Stimulated activated CD8-positive, alpha-beta memory T cell treated with anti-CD3 and anti-CD28 coated beads, Interleukin-15, amount 100 ng/mL, for 24 hours (primary cell): ENCODE measurements at regions not wholly inside any gene's neighbourhood (a gene's known extent, or its start where the extent isn't known, plus 50 kb on each side); places are given as distances from the start of the nearest gene placed in this dataset.
"Not testable (repeated sequence)": the region's sequence is repeated elsewhere in the genome, so short reads cannot be mapped to it uniquely, and the experiment has no call there.

Experiments used
- DNase-seq: peaks from one replicate; pipeline ENCODE4 v3.0.0-alpha.2; 2020; ENCODE audit warnings: low read depth

DNA sequence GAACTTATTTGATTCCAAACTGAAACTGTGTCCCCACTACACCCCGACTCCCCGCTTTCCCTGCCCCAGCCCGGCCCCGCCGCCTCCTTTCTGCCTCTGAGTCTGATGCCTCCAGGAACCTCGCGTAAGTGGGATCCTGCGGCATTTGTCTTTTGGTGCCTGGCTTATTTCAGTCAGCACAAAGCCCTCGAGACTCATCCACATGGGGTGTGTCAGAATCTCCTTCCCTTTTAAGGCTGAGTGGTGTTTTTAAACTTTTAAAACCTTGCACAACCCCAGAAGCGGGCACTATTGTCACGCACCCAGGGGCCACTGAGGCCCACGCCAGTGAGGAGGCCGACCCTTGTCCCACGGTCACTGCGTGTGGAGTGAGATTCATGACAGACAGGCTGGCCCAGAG lies 206.9 kb downstream of the NPIPB11 start:
- DNase-seq = not testable (repeated sequence)

DNA sequence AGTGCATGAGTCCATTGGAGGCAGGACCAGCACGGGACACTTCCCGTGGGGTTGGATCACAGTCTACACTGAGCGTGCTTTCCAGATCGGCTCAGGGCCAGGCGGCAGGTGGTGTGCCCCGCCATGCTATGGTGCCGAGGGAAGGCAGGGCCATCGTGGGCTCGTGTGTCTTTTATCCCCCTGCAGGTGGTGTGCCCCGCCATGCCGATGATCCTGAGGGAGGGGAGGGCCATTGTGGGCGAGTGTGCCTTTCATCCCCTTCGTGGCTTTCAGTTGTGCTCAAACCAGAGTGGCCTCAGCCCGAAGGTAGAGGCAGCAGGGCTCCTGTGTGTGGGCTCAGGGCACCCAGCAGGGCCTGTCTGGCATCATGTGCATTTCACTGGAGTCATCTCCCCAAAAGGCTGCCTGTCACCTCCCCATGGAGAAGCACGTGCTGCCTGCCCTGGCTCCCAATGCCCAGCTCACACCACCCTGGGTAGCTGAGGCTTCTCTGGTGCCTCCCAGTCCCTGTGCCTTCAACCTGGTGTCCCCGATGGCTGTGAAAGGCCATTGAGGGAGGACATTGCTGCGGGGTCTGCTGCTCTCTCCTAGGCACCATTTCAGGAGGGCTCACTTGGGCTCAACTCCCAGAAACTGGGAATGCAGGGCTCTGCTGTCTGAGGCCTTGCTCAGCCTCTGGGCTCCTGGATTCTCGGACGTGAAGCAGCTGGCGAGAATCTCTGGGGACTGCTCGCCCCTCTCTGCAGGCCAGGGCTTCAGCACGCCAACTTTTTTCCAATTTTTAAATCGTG lies 207.6 kb downstream of the NPIPB11 start:
- DNase-seq = no peak

DNA sequence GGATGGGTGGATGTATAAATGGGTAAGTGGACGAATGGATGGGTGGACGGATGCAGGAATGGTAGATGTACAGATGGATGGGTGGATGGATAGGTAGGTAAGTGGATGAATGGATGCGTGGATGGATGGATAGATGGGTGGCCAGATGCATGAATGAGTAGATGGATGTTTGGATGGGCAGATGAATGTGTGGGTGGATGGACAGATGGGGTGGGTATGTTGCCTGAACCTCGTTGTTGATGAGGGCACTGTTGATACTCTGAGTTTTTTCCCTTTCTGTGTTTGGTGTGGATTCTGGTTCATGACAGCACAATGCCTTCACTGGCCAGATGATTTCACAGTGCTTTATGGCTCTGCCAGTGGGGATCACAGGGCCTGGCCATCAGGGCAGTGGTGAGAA lies 208.3 kb downstream of the NPIPB11 start:
- DNase-seq = no peak

DNA sequence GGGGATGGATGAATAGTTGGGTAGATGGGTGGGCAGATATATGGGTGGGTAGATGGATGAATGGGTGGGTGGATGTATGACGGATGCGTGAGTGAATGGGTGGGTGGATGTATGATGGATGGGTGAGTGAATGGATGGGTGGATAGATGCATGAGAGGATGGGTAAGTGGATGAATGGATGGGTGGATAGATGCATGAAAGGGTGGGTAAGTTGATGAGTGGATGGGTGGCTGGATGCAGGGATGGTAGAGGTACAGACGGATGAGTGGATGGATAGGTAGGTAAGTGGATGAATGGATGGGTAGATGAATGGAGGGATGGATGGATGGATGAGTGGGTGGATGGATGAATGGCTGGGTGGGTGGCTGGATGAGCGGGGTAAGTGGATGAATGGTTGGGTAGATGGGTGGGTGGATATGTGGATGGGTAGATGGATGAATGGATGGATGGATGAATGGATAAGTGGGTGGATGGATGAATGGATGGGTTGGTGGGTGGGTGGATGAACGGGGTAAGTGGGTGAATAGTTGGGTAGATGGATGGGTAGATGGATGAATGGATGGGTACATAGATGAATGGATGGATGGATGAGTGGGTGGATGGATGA lies 208.9 kb downstream of the NPIPB11 start:
- not testable (repeated sequence) for DNase-seq

DNA sequence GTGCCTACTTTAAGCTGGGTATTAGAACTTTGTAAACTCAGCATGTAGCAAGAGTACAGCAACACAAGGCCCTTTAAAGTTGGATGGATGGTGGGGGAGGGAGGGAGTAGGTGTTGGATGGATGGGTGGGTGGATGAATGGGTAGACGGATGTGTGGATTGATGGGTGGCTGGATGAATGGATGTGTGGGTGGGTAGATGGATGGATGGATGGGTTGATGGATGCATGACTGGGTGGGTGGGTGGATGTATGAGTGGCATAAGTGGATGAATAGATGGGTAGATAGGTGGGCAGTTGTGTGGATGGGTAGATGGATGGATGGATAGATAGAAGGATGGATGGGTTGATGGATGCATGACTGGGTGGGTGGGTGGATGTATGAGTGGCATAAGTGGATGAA lies 209.8 kb downstream of the NPIPB11 start:
- DNase-seq = not testable (repeated sequence)

DNA sequence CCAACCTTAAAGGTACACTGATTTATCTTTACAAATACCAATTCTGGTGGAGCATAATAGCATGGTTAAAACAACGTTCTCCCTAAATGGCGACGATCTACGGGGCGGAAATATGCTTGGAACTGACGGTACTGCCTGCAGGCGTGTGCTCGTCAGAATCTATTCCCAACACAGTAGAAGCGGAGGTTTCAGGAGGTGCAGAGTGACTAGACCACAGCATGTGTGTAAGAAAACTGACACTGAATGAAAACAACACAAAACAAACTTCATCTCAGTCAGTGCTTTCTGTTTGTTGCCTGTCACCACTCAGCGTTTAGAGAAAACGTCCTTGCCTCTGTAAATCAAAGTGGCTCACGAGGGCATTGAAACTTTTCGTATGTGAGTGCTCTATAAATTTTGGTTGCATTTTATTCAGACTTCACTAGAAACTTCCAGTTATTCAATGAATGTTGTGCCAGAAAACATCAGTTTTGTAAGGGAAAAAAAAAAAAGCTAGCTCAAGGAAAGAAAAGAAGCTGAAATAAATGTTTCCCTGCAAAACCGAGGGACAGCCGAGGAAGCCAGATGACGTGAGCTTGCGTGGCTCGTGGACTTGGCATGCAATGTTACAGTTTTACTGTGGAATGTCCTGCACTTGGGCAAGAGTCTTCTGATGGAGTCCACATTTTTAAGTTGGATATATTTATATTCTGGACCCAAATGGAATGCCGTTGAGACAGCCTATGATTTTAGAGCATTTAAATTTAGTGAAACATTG lies 210.4 kb downstream of the LAT start:
- DNase-seq = not testable (repeated sequence)

DNA sequence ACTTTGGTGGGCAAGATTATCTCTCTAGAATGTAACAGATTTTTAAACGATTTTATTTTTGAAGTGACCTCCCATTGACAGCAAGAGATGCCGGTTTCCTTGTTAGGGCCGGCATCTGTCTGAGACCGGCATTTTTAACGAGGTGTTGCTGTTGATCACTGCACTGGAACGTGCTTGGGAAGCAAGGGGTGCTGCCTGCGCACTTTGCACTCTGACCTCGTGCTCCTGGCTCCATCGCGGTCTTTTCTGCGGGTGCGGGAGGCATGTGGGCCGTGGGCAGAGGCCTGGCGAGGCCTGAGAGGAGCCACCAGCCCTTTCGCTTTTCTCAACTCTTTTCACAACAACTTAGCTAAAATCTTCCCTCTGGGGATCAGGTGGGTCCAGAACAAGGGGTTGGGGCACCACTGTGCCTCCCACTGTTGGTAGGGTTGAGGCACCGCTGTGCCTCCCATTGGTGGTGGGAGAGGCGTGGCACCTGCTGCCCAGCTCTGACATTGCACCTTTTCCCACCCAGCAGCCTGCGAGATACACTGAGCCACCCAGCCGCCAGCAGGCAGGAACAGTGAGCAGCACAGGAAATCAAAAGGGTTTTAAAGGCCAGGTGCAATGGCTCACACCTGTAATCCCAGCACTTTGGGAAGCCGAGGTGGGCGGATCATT lies 209.5 kb downstream of the LAT start:
- not testable (repeated sequence) for DNase-seq

DNA sequence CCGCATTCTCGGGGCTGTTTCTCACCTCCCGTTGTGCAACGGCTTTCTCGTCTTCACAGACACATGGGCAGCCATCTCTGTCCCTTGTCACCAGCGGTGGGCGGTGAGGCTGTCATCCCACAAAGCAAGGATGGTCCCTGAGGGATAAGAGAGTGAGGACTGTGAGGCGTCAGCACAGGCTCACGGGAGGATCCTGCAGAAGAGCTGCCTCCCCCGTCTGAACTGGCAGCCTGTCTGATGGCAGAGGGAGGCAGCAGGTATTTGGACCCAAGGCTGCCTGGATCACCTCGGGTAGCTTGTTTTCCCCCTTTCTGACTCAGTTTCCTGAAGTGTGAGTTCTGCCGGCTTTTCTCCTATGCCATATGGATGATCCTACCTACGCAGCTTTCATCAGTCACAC lies 208.8 kb downstream of the LAT start:
- DNase-seq = not testable (repeated sequence)

DNA sequence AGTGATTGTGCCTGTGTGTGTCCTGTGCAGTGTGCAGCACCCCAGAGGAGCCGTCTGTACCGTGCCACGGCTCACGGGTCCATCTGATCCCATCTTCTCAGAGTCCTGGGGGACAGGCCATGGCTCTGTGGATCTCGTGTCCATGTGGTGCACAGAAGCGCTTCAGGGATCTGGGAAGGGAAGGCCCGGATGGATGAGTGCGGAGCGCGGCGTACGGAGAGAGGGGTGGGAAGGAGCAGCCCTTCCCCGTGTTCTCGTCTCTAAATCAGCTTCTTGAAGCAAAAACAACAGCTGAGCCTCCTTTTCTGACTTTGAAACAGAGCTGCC lies 208.4 kb downstream of the LAT start:
- not testable (repeated sequence) for DNase-seq

DNA sequence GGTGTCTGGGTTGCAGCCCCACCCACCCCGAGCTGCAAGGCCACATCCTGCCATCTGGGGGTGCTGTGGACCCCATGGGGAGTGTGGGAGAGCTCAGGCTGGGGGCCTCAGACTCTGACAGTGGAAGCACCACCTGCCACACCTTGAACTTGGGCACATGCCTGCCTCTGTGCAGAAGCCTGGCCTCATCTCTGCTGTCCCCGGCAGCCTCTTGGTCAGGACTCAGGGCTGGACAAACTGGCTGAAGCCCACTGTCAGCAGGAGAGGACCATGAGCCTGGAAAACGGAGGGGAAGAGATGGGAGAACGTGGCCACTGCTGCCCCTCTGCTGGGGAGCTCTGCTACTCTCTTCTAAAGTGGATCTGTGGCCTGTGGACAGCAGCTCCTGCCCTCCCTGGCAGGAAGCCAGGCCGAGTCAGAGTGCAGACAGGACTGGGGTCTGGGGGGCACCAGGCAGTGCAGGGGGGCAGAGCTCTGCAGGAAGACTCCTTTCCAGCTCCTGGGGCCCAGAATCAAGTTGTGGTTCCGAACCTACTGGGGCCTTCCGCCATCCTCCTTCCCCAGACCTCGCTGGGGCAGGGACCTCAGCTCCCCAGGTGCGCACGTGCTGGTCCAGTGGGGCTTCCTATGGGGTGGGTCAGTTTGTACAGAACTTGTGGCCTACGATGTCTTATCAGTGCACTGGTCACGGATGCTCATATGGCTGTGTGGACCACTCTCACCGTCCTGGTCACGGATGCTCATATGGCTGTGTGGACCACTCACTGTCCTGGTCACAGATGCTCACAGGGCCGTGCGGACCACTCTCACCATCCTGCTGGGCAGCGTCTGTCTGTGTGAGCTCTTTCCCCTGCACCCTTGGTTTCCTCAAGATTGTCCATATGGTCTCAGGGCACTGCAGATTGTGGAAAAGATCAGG lies 207.7 kb downstream of the LAT start:
- DNase-seq = no peak

DNA sequence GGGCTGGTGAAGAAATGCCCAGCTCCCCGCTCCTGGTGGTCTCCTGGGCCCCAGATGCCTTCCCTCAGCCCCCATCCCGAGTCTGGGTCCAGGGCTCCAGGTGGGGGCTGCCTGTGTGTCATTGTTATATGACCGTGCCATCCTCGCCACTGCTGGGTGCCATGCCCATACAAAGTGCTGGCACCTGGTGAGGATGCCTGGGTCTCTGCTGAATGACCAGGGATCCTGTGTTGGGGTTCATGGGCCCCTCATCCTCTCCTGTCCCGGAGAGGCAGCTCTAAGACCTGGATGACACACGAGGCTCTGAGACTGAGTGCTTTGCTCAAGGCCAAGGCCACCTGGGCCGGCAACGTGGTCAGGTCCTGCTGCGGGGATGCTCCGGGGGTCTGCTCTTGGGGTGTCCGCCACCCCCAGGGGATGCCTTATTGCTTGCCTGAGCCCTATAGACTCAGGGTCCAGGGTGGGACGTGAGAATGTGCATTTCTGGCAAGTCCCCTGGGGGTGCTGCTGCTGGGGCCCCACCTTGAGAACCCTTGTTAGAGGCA lies 206.9 kb downstream of the LAT start:
- not testable (repeated sequence) for DNase-seq

DNA sequence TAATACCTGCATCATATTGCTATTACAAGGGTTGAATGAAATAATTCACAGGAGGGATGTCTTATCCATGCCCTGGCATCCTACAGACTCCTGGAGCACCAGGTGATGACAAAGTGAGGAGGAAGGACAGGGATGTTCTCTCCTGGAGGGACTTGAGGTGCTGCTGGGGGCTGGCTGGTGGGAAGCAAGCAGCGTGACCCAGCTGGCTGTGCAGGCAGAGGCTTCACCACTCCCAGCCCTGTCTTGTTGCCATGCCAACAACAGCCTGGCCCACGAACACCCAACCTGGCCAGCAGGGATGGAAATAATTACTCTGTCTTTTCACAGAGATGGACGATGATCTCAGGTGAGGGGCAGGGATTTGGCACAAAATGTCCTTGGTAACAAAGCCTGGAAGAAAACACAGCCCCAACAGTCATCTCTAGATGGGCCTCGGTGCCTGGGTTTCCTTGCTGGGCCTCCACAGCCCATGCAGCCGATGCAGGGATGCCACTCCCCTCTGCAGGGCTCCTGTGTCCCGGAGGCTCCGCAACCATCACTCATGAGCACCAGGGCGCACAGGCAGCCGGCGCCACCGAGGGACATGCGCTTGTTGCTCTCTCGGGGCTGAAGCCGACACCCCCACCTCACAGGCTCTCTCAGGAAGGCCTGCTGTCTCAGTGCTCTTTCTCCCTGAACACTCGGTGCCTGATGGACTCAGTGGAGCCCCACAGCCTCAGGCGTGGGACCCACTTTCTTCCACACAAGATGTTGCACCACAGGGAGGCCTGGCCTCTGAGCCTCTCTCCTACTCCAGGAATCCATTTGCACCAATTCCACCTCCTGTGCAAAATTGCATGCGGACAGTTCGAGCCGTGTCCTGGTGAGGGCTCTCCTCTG lies 205.9 kb downstream of the LAT start:
- DNase-seq = not testable (repeated sequence)

DNA sequence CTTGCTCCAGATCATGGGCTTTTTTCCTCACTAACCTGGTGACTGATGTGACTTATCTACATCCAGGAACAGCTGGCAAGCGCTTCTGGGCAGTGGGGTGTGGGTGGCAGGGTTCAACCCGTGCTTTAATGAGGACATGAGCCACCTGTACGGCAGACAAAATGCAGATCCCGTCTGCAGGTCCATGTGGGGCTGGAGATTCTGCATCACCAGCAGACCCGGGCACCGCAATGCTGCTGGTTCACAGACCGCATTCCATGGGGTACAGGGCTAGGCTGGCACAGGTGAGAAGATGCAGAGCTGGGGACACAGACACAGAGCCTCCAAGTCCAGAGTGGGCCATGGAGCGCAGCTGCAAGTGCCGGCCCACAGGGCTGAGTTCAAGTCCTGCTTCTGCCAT lies 204.0 kb downstream of the LAT start:
- DNase-seq = not testable (repeated sequence)

DNA sequence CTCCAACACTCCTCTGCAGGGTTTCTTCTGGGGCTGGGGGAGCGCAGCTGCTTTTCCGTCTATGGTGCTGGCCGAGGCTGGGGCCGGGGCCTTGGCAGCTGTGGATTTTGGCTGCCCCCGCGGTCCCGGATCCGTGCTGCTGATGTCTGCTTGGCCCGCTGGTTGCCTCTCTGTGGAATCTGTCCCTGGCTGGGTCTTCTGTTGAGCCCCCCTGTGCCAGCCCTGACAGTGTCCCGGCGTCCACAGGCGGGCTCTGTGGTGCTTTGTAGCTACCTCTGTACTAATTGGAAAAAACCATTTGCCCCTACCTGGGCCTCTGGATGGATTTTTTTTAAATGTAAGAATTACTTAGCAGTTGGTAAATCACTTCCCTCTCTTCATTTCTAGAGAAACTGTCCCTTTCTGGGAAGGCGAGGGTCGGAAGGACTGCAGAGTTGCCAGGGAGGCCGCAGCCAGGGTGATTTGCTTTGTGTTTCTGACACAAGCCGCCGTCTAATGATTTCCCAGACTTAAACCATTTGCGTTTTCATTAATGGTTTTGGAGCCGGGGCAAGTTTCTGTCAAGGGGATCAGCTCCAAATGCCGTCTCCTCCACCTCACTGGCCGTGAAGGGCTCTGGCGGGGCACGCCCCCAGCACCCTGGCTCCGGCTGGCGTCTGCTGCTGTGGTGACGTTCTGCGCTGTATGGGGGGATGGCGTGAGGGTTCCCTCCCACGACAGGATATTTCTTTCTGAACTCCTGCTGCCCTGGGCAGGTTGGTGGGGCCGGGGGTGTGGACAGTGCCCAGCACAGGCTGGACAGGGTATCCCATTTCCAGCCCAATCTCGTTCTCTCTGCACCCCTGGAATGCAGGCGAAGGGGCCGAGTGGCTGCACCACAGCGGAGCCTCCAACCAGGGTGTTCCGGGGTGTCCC lies 201.7 kb downstream of the LAT start:
- not testable (repeated sequence) for DNase-seq

DNA sequence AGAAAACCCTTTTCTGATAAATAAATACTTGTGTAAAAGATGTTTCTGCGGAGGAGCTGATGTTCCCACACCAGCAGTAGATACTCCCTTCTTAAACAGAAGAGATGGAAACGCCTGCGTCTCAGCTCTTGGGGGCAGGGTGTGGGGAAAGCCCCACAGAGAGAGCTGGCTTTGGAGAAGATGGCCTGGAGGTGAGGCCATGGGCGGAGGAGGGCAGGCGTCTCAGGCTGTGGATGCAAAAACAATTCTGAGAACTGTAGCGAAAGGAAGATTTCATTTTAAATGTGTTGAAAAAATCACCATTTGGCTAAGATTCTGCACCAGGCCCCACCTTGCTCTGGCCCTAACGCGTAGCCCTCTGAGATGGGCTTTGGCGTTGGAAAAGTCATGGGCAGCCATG lies 201.0 kb downstream of the LAT start:
- DNase-seq = not testable (repeated sequence)

DNA sequence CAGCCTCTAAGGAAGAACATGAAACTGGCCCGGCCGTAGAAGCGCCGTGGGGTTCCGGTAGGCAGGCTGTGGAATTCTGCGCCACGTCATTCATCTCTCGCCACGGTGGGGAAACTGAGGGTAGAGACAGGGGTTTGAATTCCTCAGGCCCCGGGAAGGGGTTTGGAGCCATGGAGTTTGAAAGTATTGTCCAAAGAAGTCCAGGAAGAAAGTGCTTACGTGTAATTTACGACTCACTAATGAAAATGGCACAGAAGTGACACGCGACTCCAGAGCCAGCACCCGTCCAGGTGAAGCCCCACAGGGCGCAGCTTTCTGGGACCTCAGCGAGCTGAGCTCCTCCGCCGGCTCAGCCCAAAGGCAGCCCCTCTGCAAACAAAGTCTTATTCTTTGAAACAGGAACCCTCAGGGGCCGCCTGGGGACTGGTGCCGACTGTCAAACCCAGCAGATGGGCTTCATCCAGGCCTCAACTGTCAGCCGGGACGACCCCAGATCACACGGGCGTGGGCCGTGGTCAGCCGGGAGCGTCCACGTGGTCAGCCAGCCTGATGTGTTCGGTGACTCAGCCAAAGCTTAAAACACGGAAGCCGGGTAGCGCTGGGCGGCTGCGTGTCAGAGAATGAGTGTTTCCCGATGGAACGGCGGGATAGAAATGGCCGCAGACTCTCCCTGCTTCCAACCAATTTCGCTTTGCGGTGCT lies 200.0 kb downstream of the LAT start:
- DNase-seq = not testable (repeated sequence)

DNA sequence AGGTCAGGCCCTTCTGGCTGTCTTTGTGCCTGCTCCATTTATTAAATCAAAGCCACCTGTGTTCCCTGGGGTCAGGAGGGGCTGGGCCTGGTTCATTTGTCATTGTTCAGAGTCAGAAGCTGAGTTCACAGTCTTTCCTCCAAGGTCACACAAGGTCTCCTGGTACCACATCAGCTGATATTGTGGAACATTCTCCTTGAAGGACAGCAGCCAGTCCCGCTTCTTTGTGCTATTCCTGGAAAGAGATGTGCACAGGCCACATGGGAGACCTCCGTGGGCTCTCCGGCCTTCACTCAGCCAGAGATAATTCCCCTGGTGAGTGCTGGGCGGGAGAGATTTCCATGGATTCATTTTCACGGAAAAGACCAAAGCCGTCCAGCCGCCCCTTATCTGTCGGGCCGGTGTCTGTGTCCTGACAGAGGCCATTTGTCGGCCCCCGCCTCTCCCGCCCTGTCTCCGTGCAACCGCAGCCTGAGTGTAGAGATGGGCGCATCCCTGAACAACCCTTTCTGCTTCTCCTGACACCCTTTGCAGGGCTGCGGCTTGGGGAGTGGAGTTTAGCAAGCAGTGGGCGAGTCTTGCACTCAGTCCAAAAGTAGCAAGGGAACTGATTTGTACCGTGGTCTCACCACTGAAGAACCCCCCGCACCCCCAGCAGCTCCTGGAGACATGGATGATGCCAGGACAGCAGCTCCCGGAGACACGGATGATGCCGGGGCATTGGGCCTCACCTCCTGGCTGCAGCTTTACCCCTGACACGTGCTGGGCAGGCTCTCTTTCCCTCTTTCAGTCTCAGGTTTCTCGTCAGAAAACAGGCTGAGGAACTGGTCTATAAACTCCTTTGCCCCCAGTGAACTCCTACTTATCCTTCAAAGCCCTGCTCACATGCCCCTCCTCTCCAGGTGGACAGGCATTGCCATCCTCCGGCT lies 198.4 kb downstream of the LAT start:
- not testable (repeated sequence) for DNase-seq
